SK-N-SH treated with all-trans-retinoic acid at 6 μM for 48 hours (cell line): ENCODE measurements at regions not wholly inside any gene's neighbourhood (a gene's known extent, or its start where the extent isn't known, plus 50 kb on each side); places are given as distances from the start of the nearest gene placed in this dataset.

ENCODE experiments used
- ARNTL ChIP-seq: fragments of 450-650 bp; formaldehyde crosslinking; IDR thresholded peaks from 2 replicates; pipeline ENCODE4 v1.5.0; 2020; ENCODE audit warnings: low read depth, mild to moderate bottlenecking, moderate library complexity, borderline replicate concordance
- BACH2 ChIP-seq: fragments of 250-450 bp; sonication (Bioruptor Pico); IDR thresholded peaks from 2 replicates; pipeline ENCODE4 v1.9.0; 2021; ENCODE audit warnings: mild to moderate bottlenecking, borderline replicate concordance
- CREB5 ChIP-seq: fragments of 250-450 bp; sonication (Bioruptor Pico); IDR thresholded peaks from 2 replicates; pipeline ENCODE4 v1.5.1; 2020; ENCODE audit warnings: low read depth, mild to moderate bottlenecking, moderate library complexity
- OSR1 ChIP-seq: fragments of 250-450 bp; sonication (Bioruptor Pico); IDR thresholded peaks from 2 replicates; pipeline ENCODE4 v1.8.0; 2022; ENCODE audit warnings: moderate library complexity, mild to moderate bottlenecking, inconsistent platforms
- PATZ1 ChIP-seq: fragments of 250-450 bp; sonication (Bioruptor Pico); IDR thresholded peaks from 2 replicates; pipeline ENCODE4 v1.8.0; 2020; ENCODE audit warnings: mild to moderate bottlenecking, moderate library complexity, borderline replicate concordance
- POU6F1 ChIP-seq: fragments of 250-450 bp; sonication (Bioruptor Pico); IDR thresholded peaks from 2 replicates; pipeline ENCODE4 v1.8.0; 2021; ENCODE audit warnings: low read depth, mild to moderate bottlenecking, moderate library complexity, borderline replicate concordance
- RARB ChIP-seq: fragments of 250-450 bp; sonication (Bioruptor Pico); IDR thresholded peaks from 2 replicates; pipeline ENCODE4 v1.8.0; 2021; ENCODE audit warnings: mild to moderate bottlenecking, moderate library complexity
- TOX ChIP-seq: fragments of 250-450 bp; sonication (Bioruptor Pico); IDR thresholded peaks from 2 replicates; pipeline ENCODE4 v1.8.0; 2021; ENCODE audit warnings: mild to moderate bottlenecking, moderate library complexity, borderline replicate concordance
- ZFP3 ChIP-seq: fragments of 250-450 bp; sonication (Bioruptor Pico); IDR thresholded peaks from 2 replicates; pipeline ENCODE4 v1.5.0; 2020; ENCODE audit warnings: mild to moderate bottlenecking, moderate library complexity

GRCh38 chr10:4733150-4733842 lies 92.7 kb upstream of the AKR1E2 start:
- no peak for TF ChIP-seq RARB (CRISPR knock-in tag)
- no peak for TF ChIP-seq ZFP3 (CRISPR knock-in tag)
- no peak for TF ChIP-seq OSR1 (CRISPR knock-in tag)
- no peak for TF ChIP-seq POU6F1 (CRISPR knock-in tag)
- no peak for TF ChIP-seq ARNTL
- TF ChIP-seq PATZ1: no peak
- TF ChIP-seq BACH2 (CRISPR knock-in tag): no peak
- TF ChIP-seq CREB5 (CRISPR knock-in tag): no peak
- TF ChIP-seq TOX (CRISPR knock-in tag): no peak
